Dedifferentiated amniotic fluid mesenchymal stem cell (primary cell): ENCODE measurements at regions not wholly inside any gene's neighbourhood (a gene's known extent, or its start where the extent isn't known, plus 50 kb on each side); places are given as distances from the start of the nearest gene placed in this dataset.
"Not testable (repeated sequence)": the region's sequence is repeated elsewhere in the genome, so short reads cannot be mapped to it uniquely, and the experiment has no call there.

Source experiments
- DNase-seq: peaks from one replicate; pipeline ENCODE4 v3.0.0-alpha.2; 2016; ENCODE audit errors: extremely low spot score

DNA sequence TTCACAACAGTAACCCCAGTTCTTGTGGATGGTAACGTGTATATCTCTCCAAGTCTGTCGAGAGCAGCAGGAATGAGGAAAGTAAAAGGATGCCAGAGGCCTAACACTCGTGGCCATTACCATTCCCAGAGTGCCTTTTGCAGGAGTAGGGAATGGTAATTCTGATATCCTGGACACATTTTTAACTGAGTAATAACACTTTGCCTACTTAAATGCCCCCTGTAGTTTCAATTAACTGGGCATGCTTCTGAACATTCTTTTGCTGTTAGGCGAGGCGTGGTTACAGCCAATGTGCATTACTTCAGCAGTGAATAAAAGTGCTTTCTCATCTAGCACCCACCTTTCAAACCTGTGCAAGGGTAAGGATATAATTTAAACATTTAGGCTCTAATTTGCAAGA is 258.5 kb upstream of the ADGRL2 start:
- DNase-seq = no peak

DNA sequence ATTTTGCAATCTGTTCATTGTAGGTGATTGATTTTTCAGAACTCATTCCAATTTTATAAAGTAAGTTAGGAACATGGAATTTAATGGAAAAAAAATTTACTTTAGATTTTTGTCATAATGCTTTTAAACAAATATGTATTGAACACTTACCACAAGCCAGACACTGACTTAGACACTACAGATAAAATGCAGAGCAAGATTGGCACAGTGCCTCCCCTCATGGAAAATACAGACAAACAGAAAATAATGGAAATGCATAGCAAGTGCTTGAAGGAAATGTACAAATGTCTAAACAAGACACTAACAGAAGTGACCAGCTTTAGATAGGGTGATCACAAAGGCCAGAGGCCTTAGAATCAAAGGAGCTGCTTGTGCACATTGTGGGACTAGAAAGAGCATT is 260.5 kb upstream of the ADGRL2 start:
- no peak for DNase-seq

DNA sequence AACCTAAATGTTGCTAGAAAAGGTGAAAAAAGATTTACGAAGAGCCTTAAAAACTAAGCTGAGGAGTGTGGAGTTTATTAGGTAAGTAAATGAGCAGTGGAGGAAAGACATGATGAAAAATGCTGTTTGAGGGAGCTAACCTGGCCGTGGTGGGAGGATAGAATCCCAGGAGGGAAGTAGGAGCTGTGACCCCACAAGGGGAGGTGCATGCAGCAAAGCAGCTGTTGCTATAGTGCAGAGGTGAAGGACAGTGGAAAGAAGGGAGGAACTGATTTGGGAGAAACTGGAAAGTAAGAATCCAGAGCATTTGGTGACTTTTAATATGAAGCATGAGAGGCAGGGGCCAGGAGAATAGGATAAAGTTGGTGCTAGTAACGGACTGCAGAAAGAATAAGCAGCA is 271.7 kb upstream of the ADGRL2 start:
- DNase-seq = no peak

DNA sequence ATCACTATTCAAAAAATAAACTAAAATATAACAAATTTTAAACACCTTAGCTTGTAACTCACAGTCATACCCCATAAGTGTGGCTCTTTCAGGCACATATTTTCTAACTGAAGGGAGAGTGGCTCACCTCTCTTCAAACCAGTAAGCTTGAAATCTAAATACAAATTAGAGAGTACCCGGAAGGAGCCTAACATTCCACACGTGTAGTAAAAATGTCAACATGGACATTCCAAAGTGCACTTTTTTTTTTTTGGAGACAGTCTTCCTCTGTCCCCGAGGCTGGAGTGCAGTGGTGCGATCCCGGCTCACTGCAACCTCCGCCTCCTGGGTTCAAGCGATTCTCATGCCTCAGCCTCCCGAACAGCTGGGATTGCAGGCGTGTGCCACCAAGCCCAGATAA is 275.6 kb upstream of the ADGRL2 start:
- no peak for DNase-seq

DNA sequence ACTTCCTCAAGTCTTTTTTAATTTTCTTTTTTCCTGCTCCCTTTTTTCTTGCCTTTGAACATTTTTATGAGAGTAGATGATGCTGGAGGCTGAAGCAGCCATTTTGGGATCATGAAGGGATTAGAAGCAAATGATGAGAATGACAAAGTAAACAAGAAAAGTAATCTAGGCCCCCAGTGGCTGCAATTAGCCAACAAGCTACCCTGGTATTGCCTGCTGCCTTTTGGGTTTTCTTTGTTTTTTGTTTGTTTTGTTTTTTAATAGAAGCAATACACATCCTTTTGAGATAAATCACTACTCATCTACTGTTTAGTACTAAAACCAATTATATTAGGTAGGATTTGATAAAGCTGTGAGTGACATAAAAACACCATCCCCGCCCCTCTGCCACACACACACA is 280.7 kb upstream of the ADGRL2 start:
- no peak for DNase-seq

DNA sequence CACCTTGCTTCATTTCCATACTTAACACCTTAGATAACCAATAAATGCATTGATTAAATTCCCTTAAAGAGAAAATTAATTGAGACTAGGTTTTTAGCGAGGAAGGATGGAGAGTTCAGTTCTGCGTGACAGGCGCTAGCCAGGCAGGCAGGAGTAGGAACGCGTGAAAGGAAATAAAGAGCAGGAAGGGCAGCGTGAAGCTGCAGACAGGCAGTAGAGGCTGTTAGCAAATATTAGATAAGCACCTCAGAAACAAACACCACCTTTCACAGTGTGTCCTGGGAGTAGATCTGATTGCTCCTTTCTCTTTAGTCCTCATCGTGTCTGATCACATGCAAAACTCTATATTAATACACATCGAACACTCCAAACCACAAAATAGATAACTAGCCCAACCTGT is 282.7 kb upstream of the ADGRL2 start:
- no peak for DNase-seq

DNA sequence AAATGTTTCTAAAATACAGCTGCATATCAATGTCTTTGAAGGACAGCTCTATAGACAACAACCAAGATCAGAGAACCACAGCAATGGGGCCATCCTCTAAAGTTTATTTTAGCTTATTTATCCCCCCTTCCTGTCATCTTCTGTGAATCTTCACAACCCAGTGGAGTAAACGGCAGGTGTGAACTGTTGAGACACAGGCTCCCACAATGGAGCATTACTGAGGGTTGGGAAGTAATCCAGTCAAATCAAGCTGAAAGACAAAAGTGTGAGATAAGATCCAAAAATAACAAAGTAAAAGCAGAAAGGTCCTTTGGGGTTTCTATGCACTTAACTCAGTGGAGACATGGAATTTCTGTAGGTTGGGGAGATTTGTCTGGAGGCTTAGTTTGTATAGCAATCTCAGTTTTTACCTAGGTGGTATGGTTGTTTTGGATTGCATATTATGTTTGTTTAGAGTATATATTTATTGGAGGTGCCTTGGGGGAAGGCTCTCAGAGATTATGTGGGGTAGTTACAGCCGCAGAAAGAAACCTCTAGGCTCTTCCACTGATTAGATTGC is 286.9 kb upstream of the ADGRL2 start:
- DNase-seq = no peak

DNA sequence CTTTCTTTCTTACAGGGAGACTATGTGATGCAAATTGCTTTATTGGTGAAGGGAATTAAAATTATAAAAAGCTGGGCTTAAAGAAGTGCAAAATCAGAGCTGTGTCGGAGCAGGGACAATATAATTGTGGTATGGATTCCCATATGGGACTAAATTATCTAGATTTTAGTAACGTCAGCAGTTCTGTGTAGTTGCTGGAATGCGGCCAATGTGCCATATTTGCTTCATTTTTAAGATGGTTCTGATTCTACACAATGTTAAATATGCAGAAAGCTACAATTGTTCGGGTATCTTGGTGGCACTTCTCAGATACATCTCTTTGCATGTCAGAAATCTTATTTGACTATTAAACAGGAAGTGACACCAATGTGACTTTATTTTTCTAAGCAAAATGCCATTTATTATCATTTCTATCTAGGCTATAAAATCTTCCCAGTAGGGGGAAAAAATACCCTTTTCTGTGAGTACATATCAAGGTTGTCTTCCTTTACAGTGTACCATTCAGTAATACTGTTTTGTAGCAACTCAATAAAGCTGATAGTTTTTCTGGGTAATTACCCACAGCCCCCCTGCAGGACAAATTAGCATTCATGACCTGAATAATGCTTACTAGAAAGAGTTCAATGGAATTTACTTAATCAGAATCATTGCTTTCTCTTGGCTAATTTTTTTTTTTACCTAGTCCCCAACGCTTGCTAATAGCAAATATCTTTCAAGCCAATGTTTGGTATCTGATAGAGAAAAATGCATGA is 288.3 kb upstream of the ADGRL2 start:
- no peak for DNase-seq

DNA sequence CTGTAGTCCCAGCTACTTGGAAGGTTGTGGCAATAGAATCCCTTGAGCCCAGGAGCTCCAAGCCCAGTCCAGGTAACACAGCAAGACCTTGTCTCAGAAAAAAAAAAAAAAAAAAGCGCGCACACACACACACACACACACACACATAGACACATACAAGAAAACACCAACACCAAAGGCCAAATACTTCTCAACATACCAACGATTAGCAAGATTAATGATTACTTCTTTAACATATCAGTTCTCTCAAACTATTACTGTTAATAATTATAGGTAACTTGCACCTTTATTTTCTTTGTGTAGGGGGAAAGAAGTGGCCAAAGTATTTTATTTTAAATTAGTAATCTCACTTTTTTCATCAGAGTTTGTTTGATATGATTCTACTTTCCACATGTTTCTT is 289.5 kb upstream of the ADGRL2 start:
- no peak for DNase-seq

DNA sequence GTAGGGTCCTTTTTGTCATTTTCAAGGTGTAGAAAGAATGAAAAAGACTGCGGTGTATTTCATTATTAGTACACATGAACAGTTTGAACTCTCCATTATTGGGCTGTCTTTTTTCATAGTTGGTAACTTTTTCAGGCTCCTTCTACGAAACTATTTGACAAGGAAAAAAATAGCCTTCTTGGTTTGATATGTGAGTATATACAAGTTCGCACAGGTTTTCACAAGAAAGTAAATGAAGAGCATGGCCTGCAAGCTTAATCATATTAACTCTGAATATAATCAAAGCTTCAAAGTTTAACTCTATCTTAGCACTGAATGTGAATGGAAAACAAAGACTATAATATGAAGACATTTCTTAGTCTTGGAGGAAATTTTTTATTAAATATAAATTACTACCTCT is 290.0 kb upstream of the ADGRL2 start:
- no peak for DNase-seq

DNA sequence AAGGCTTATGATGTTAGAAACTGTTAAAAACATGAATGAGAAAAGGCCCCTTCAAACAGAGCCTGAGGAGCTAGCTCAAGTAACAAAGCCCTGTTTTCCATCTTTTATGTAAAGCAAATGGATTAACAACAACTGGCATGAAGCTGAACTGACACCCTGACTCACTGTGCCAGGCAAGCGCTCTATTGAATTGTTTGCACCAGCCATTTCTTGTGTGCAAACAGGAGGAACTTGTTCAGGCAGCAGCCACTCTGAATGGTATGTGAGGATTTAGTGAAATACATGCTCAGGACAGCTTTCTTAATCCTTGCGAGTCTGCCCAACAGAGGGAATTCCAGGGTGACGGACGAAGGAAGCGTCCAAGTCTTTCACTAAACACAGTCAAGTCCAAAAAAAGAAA is 291.1 kb upstream of the ADGRL2 start:
- no peak for DNase-seq

DNA sequence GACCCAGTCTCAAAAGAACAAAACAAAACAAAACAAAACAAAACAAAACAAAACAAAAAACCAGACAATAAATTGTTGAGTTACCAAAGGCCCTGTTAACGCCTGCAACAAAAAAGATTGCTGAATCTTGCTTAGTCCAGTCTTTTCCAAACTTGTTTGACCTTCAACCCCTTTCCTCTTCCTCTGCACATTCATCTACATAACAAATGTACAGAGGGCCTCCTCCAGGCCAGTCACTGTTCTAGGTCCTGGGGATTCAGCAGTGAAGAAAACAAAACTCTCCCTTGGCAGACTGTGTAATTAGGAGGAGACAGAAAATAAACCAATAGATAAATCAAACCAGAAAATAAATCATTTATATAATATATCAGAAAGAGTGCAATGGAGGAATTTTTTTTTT is 294.0 kb upstream of the ADGRL2 start:
- no peak for DNase-seq

DNA sequence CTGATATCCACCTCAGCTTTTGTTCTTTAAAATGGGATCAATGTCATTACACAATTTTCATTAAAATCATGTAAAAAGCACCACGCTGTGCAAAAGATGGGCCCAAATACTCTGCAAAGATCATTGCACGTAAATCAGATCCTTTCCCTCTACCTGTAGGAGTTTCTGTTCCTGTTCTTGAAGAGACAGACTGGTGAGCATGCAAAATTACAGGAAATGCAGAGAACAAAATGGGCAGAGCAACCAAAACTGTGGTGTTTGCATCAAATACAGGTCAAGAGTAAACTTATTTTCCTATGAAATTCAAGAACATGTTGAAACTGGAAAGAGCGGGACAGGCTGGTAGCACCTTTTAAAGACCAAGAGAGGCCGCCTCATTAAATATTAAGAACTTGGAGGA is 294.9 kb upstream of the ADGRL2 start:
- no peak for DNase-seq

DNA sequence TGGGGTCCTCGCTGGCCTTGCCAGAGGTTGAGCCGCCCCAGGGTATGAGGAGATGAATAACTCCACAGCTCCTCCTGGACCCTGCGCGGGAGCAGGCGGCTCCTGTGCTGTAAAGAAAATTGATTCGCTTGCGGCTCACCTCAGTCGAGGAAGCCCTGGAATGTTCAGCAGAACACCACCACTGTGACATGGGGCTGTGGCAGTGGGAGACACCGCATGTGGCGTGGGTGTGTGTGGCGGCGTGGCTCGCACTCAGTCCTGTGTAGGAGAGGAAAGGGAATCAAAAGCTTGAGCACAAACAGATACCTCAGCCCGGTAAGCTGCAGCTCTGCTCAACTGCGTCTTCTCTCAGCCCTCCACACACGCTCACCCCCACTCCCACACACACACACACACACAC is 295.9 kb upstream of the ADGRL2 start:
- DNase-seq = not testable (repeated sequence)

DNA sequence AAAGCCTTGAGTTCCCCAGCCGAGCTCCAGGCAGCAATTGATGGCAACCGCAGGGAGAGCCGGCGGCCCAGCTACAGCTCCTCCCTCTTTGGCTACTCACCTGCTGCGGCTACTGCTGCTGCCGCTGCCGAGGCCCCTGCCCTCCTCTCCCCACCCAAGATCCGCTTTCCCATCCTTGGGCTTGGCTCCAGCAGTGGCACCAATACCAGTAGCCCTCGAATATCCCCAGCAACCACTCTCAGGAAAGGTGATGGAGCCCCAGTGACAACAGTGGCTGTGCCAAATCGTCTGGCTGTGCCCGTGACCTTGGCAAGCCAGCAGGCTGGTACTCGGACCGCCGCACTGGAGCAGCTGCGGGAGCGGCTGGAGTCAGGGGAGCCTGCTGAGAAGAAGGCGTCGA is 298.0 kb upstream of the ADGRL2 start:
- DNase-seq = not testable (repeated sequence)

DNA sequence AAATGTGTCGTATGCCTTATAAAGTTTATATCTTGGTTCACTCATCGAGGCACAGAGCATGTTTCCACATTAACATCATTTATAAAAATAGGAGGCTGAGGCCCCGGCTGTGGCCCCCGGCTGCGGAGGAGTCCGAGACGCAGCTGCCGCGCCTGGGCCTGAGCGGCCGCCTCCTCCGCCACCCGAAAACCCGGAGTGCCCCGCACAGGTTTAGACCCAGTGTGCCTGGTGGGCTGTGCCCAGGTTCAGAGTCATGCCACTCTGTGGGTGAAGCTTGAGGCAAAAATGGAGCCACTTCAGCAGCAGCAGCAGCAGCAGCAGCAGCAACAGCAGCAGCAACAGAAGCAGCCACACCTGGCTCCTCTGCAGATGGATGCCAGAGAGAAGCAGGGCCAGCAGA is 299.2 kb upstream of the ADGRL2 start:
- DNase-seq = not testable (repeated sequence)

DNA sequence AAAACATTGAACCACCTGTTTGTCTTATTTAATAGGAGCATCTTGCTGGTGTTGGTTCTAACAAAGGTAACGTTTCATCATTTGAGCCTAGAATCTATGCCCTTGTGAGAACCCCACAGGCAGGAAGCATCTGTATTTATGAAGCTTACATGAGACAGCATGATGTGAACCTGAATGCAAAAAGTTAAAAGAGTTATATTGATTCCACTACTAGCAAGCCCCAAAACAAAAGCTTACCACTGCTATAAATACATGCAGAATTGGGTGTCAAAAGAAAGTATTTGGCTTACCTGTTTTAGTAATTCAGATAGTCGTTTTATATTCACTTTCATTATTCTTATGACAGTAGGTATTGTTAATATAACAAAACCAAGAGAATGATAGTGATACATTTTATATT is 301.2 kb upstream of the ADGRL2 start:
- DNase-seq = no peak

DNA sequence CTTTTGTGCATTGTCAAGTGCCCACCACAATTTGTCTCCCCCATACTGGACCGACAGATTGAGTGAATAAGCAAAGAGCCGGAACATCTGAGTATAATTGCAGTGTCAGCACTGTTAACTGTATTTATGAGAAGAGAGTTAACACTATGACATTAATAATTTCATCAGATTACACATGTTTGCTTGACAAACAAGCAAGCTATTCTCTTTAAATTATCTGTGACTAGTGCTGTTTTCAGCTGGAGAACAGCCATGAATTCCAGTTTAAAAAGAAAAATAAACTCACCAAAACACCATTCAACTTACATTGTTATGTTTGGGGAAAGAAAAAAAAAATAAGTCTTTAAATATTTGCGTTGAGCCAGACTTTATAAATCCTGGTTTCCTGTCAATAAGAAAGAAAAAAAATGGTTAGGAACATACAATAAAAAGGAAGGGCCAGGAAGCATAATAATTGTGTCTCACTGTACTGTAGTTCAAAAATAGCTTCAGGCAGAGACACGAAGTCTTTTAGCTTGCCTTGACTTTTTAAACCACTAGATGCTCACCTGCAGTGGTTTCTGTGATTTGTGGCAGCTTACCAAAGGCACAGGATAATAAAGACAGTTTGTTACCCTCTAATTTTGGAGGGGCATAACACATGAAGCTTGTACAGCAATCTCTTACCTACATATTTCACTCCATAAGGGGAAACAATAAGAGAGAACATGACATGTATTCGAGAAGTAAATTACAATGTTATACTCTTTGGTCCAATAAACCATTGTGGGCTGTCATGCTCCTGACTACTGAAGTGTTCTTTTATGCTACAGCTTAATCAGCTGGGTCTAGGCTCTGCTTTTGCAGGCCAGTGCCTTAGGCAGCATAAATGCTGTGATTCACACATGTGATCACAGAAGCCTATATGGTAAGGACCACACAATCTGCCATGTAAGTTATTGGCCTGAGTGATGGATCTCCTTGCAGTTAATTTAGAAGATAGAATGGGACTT is 302.0 kb upstream of the ADGRL2 start:
- DNase-seq = peak; percentile 25

DNA sequence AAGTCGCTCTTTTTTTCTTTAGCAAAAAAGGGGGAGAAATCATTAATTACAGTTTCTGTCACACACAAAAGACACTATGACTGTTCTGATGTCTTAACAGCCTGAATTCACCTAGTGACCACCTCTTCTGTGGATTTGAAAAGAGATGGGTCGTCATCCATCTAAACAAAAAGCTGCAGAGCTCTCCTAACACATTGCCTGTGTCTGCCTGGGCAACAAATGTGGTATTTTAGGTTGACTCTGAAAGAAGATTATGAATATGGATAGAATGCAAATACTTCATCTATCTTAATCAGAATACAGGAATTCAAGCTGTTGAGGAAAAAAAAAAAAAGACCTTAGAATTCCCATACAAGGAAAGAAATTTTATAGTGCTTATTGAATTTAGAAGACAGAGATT is 304.4 kb upstream of the ADGRL2 start:
- DNase-seq = no peak

DNA sequence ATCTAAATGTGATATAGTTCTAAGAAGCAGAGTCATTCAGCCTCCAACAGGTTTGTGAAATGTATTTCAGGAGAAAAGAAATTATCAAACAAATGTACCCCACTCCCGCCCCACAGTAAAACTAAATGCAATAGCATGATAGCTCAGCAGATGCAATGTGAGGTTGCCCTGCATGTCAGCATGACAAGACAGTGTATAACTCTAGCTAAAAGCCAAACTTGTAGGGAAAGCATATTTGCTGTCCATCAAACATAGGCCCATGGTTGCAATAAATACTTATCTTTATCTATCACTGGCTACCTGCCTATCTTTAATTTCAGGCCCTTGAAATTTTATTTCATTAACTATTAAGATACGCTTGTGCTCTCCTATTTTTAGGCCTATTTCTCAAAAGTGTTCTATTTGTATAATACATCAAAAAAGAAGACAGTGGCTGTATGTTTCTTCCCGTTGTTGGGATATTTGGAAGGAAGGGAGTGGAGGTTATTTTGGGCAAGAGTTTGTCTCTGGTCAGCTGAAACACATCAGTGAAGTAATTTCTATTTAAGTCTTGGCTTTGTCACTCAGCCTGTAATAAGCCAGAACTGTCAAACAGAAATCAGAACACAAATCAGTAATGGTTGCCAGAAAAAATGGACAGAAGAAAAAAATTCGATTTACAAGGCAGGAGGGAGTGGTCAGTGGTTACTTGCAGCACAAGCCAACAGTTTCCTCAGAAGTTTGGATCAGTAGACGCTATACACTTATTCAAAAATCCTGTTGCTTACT is 307.4 kb upstream of the ADGRL2 start:
- no peak for DNase-seq

DNA sequence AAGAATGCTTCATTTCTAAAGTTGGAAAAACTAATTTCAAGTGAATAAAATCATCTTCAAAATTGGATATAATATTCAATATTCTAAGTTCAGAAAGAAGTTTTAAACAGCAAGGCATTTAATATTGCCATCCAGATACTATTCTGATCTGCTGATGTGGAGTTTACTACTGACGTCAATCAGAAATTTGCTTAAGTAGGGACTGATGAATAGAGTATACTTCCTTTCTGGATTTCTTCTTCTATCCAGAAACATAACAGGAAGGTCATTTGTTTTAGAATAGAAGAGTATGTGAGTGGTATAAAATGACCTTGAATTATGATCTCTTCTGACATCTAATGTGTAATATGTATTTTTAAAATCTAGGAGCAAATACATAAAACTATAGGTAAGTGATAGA is 308.1 kb upstream of the ADGRL2 start:
- DNase-seq = no peak

DNA sequence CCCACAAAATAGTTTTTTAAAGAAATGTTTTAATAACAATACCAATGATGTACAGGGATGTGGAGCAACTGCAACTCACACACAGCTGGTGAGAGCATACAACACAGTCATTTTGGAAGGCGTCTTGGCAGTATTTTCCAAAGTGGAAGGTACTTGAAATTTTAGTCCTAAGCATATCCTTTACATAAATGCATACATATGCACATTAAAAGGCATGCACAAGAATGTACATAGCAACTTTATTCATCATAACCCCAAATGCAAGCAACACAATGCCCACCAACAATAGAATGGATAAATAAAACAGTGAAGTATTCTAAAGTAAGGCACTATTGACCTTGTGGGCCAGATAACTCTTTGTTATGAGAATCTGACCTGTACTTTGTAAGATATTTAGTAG is 310.1 kb upstream of the ADGRL2 start:
- no peak for DNase-seq
